Trophoblast cell (in vitro differentiated cells and primary cell): ENCODE measurements at regions not wholly inside any gene's neighbourhood (a gene's known extent, or its start where the extent isn't known, plus 50 kb on each side); places are given as distances from the start of the nearest gene placed in this dataset.
"Not testable (repeated sequence)": the region's sequence is repeated elsewhere in the genome, so short reads cannot be mapped to it uniquely, and the experiment has no call there.

Experiments
- DNase-seq, 2 donors: peaks; one replicate each; pipeline ENCODE4 v3.0.0-alpha.2; 2016
- H2AFZ ChIP-seq: 2 replicates; pipeline ENCODE4 v1.6.1; 2013; ENCODE audit warnings: low read length, moderate library complexity, mild to moderate bottlenecking; ENCODE audit not compliant: insufficient read depth, poor library complexity
- H2AK5ac ChIP-seq: 2 replicates; pipeline ENCODE4 v1.6.1; 2013; ENCODE audit warnings: mild to moderate bottlenecking, low read length
- H2BK120ac ChIP-seq: 2 replicates; pipeline ENCODE4 v1.6.1; 2013; ENCODE audit warnings: low read length, mild to moderate bottlenecking, moderate library complexity; ENCODE audit not compliant: insufficient read depth, poor library complexity
- H2BK12ac ChIP-seq: 2 replicates; pipeline ENCODE4 v1.6.1; 2013; ENCODE audit warnings: mild to moderate bottlenecking, low read length, moderate library complexity
- H2BK5ac ChIP-seq: 2 replicates; pipeline ENCODE4 v1.6.1; 2013; ENCODE audit warnings: low read length, low read depth, moderate library complexity, mild to moderate bottlenecking; ENCODE audit not compliant: poor library complexity
- H3K14ac ChIP-seq: 2 replicates; pipeline ENCODE4 v1.6.1; 2013; ENCODE audit warnings: mild to moderate bottlenecking, low read length
- H3K18ac ChIP-seq: 2 replicates; pipeline ENCODE4 v1.6.1; 2013; ENCODE audit warnings: mild to moderate bottlenecking, low read length
- H3K23ac ChIP-seq: 2 replicates; pipeline ENCODE4 v1.6.1; 2013; ENCODE audit warnings: low read length
- H3K27ac ChIP-seq: 2 replicates; pipeline ENCODE4 v1.5.1; 2013; ENCODE audit warnings: low read depth, mild to moderate bottlenecking, inconsistent platforms, low read length, moderate library complexity
- H3K27me3 ChIP-seq: 2 replicates; pipeline ENCODE4 v1.6.1; 2013; ENCODE audit warnings: inconsistent platforms, mild to moderate bottlenecking, low read length, moderate library complexity; ENCODE audit not compliant: insufficient read depth
- H3K36me3 ChIP-seq, 2 experiments: 1 replicate in 1 of 2; 2 replicates in 1 of 2; pipeline ENCODE4 v1.6.1; 2013; ENCODE audit warnings: low read length in 2 of 2, mild to moderate bottlenecking in 2 of 2, moderate library complexity in 1 of 2; ENCODE audit not compliant: insufficient read depth in 2 of 2, control insufficient read depth in 1 of 2
- H3K4ac ChIP-seq: 2 replicates; pipeline ENCODE4 v1.6.1; 2013; ENCODE audit warnings: low read depth, mild to moderate bottlenecking, low read length, moderate library complexity
- H3K4me1 ChIP-seq, 2 experiments: 1 replicate in 1 of 2; 2 replicates in 1 of 2; pipeline ENCODE4 v1.6.1; 2013; ENCODE audit warnings: low read length in 2 of 2, mild to moderate bottlenecking in 2 of 2, moderate library complexity in 1 of 2; ENCODE audit not compliant: insufficient read depth in 2 of 2, control insufficient read depth in 1 of 2
- H3K4me2 ChIP-seq: 2 replicates; pipeline ENCODE4 v1.6.1; 2013; ENCODE audit warnings: inconsistent platforms, mild to moderate bottlenecking, low read length, moderate library complexity
- H3K4me3 ChIP-seq: 2 replicates; pipeline ENCODE4 v1.5.1; 2013; ENCODE audit warnings: mild to moderate bottlenecking, low read depth, low read length, inconsistent platforms
- H3K79me1 ChIP-seq: one replicate; pipeline ENCODE4 v1.6.1; 2013; ENCODE audit warnings: low read length
- H3K79me2 ChIP-seq: 2 replicates; pipeline ENCODE4 v1.6.1; 2013; ENCODE audit warnings: low read length, mild to moderate bottlenecking; ENCODE audit not compliant: control insufficient read depth, insufficient read depth, poor library complexity
- H3K9ac ChIP-seq: 2 replicates; pipeline ENCODE4 v1.6.1; 2013; ENCODE audit warnings: mild to moderate bottlenecking, low read length
- H3K9me3 ChIP-seq: 2 replicates; pipeline ENCODE4 v1.6.1; 2013; ENCODE audit warnings: low read depth, mild to moderate bottlenecking, control low read depth, inconsistent platforms, low read length; ENCODE audit not compliant: insufficient read depth
- H4K12ac ChIP-seq: 2 replicates; pipeline ENCODE4 v1.6.1; 2013; ENCODE audit warnings: low read depth, mild to moderate bottlenecking, low read length, moderate library complexity
- H4K8ac ChIP-seq: 2 replicates; pipeline ENCODE4 v1.6.1; 2013; ENCODE audit warnings: low read depth, mild to moderate bottlenecking, low read length, moderate library complexity
- H4K91ac ChIP-seq: one replicate; pipeline ENCODE4 v1.6.1; 2013; ENCODE audit warnings: low read depth, mild to moderate bottlenecking, low read length, moderate library complexity
- WGBS: extraction: QIAGEN DNeasy Blood & Tissue Kit; methylation state at CpG from one replicate; pipeline ENCODE4 v1.1.7; 2013; ENCODE audit warnings: missing lambda C conversion rate; ENCODE audit not compliant: insufficient read length, insufficient coverage; ENCODE audit errors: extremely low coverage; 5-methylcytosine and 5-hydroxymethylcytosine counted together

- not testable (repeated sequence) for H2BK5ac ChIP-seq, H3K14ac ChIP-seq, H3K18ac ChIP-seq, H3K23ac ChIP-seq, H2BK120ac ChIP-seq, H3K79me2 ChIP-seq, H3K4me3 ChIP-seq, H2BK12ac ChIP-seq, H3K27me3 ChIP-seq, H4K12ac ChIP-seq, H3K4me2 ChIP-seq, H2AFZ ChIP-seq, H3K36me3 ChIP-seq, H2AK5ac ChIP-seq, H3K4ac ChIP-seq, H3K9ac ChIP-seq, H3K79me1 ChIP-seq, DNase-seq, H3K27ac ChIP-seq, H3K4me1 ChIP-seq, H3K9me3 ChIP-seq, H4K8ac ChIP-seq, H4K91ac ChIP-seq
- WGBS, result no CpG with 5 or more reads among the region's 3 CpGs
Observed at GRCh38 chr16:29340235-29340634, 66.3 kb downstream of the NPIPB11 start.

- DNase-seq, result not testable (repeated sequence)
Observed at GRCh38 chr16:29338821-29339700, 67.5 kb downstream of the NPIPB11 start.

GRCh38 chr16:29337385-29337901, 69.1 kb downstream of the NPIPB11 start:
- not testable (repeated sequence) for H3K4me1 ChIP-seq, H3K4ac ChIP-seq, H4K12ac ChIP-seq, H3K4me2 ChIP-seq, H3K14ac ChIP-seq, H3K9ac ChIP-seq, H3K79me2 ChIP-seq, H2AFZ ChIP-seq, H3K27me3 ChIP-seq, H2BK5ac ChIP-seq, H4K91ac ChIP-seq, H3K9me3 ChIP-seq, H4K8ac ChIP-seq, H2AK5ac ChIP-seq, H3K4me3 ChIP-seq, H3K27ac ChIP-seq, H2BK12ac ChIP-seq, H3K18ac ChIP-seq, H3K23ac ChIP-seq, DNase-seq, H3K79me1 ChIP-seq, H2BK120ac ChIP-seq, H3K36me3 ChIP-seq
- no CpG with 5 or more reads among the region's 18 CpGs for whole genome bisulfite sequencing

More at GRCh38 chr16:29338821-29339700, 67.5 kb downstream of the NPIPB11 start:
- H3K27ac ChIP-seq, H2BK120ac ChIP-seq, H3K79me2 ChIP-seq, H4K12ac ChIP-seq, H3K23ac ChIP-seq, H3K4ac ChIP-seq, H2AFZ ChIP-seq, H3K36me3 ChIP-seq, H3K27me3 ChIP-seq, H2BK5ac ChIP-seq, H3K4me1 ChIP-seq, H3K18ac ChIP-seq, H3K14ac ChIP-seq, H3K9me3 ChIP-seq, H3K4me3 ChIP-seq, H2AK5ac ChIP-seq, H3K9ac ChIP-seq, H3K79me1 ChIP-seq, H4K8ac ChIP-seq, H4K91ac ChIP-seq, H2BK12ac ChIP-seq, H3K4me2 ChIP-seq: not testable (repeated sequence)
- WGBS, result no CpG with 5 or more reads among the region's 18 CpGs

GRCh38 chr16:29335549-29335846, 71.0 kb downstream of the NPIPB11 start:
- not testable (repeated sequence) for H3K9ac ChIP-seq, H3K4me1 ChIP-seq, H4K8ac ChIP-seq, H4K12ac ChIP-seq, H3K14ac ChIP-seq, H2AK5ac ChIP-seq, H4K91ac ChIP-seq, H2BK5ac ChIP-seq, H3K18ac ChIP-seq, H3K27ac ChIP-seq, H3K4me2 ChIP-seq, H2BK120ac ChIP-seq, H3K4ac ChIP-seq, H3K79me1 ChIP-seq, H3K9me3 ChIP-seq, H3K27me3 ChIP-seq, H2AFZ ChIP-seq, H3K79me2 ChIP-seq, H2BK12ac ChIP-seq, H3K36me3 ChIP-seq, DNase-seq, H3K23ac ChIP-seq, H3K4me3 ChIP-seq
- no CpG with 5 or more reads among the region's 10 CpGs for WGBS
